NCI-H69 (cell line): ENCODE measurements at regions not wholly inside any gene's neighbourhood (a gene's known extent, or its start where the extent isn't known, plus 50 kb on each side); places are given as distances from the start of the nearest gene placed in this dataset.
"Not testable (repeated sequence)": the region's sequence is repeated elsewhere in the genome, so short reads cannot be mapped to it uniquely, and the experiment has no call there.

Experiments used
- DNase-seq: peaks from one replicate; lab custom pipeline; 2025; lab: John Stamatoyannopoulos, UW

GRCh38 chr7:109757713-109758112 lies 1188.0 kb downstream of the DNAJB9 start:
- DNase-seq: no peak

- peak; percentile 70 for DNase-seq
Measured at GRCh38 chr7:109763611-109764010, 1193.9 kb downstream of the DNAJB9 start.

GRCh38 chr7:109772161-109772560 lies 1202.5 kb downstream of the DNAJB9 start:
- DNase-seq: no peak

GRCh38 chr7:109782806-109783205 lies 1213.1 kb downstream of the DNAJB9 start:
- DNase-seq: no peak

- no peak for DNase-seq
Measured at GRCh38 chr7:109806548-109806947, 1236.9 kb downstream of the DNAJB9 start.

- DNase-seq: no peak
Measured at GRCh38 chr7:109821156-109821555, 1251.5 kb downstream of the DNAJB9 start.

- no peak for DNase-seq
Measured at GRCh38 chr7:109834851-109835250, 1256.1 kb upstream of the LRRN3 start.

- peak; percentile 44 for DNase-seq
Measured at GRCh38 chr7:109835577-109835976, 1255.3 kb upstream of the LRRN3 start.

GRCh38 chr7:109836016-109836415 lies 1254.9 kb upstream of the LRRN3 start:
- no peak for DNase-seq

GRCh38 chr7:109842386-109842785 lies 1248.5 kb upstream of the LRRN3 start:
- DNase-seq: no peak

- peak; percentile 71 for DNase-seq
Measured at GRCh38 chr7:109844362-109844761, 1246.6 kb upstream of the LRRN3 start.

GRCh38 chr7:109864230-109864629 lies 1226.7 kb upstream of the LRRN3 start:
- DNase-seq: peak; percentile 89

- DNase-seq: peak; percentile 72
Measured at GRCh38 chr7:109868215-109868860, 1222.6 kb upstream of the LRRN3 start.

- peak; percentile 96 for DNase-seq
Measured at GRCh38 chr7:109873296-109873695, 1217.6 kb upstream of the LRRN3 start.

- peak; percentile 96 for DNase-seq
Measured at GRCh38 chr7:109879287-109879828, 1211.6 kb upstream of the LRRN3 start.

GRCh38 chr7:109890622-109891021 lies 1200.3 kb upstream of the LRRN3 start:
- DNase-seq: no peak

GRCh38 chr7:109893231-109893630 lies 1197.7 kb upstream of the LRRN3 start:
- no peak for DNase-seq

- DNase-seq: peak; percentile 37
Measured at GRCh38 chr7:109895536-109895935, 1195.4 kb upstream of the LRRN3 start.

- no peak for DNase-seq
Measured at GRCh38 chr7:109901926-109902325, 1189.0 kb upstream of the LRRN3 start.

- DNase-seq: not testable (repeated sequence)
Measured at GRCh38 chr7:109905368-109906065, 1185.4 kb upstream of the LRRN3 start.

- DNase-seq: no peak
Measured at GRCh38 chr7:109915670-109916069, 1175.3 kb upstream of the LRRN3 start.

- DNase-seq: peak; percentile 67
Measured at GRCh38 chr7:109926738-109927137, 1164.2 kb upstream of the LRRN3 start.

- peak; percentile 32 for DNase-seq
Measured at GRCh38 chr7:109930049-109930448, 1160.9 kb upstream of the LRRN3 start.
